Upper lobe of right lung (tissue), 1 donor: ENCODE measurements at regions not wholly inside any gene's neighbourhood (a gene's known extent, or its start where the extent isn't known, plus 50 kb on each side); places are given as distances from the start of the nearest gene placed in this dataset.

Source experiments
- ATAC-seq: fragments of 200-7000 bp; cut with Tn5 transposase; one replicate; pipeline ENCODE4 v1.9.1; 2020; ENCODE audit warnings: mild to moderate bottlenecking, moderate library complexity
- DNase-seq: peaks from one replicate; pipeline ENCODE4 v3.0.0-alpha.2; 2020
- H3K27ac ChIP-seq: fragments of 200-600 bp; one replicate; pipeline ENCODE4 v1.8.0; 2022
- H3K27me3 ChIP-seq: fragments of 200-600 bp; one replicate; pipeline ENCODE4 v1.8.0; 2022; ENCODE audit warnings: mild to moderate bottlenecking
- H3K36me3 ChIP-seq: fragments of 200-600 bp; one replicate; pipeline ENCODE4 v1.8.0; 2022
- H3K4me1 ChIP-seq: fragments of 200-600 bp; one replicate; pipeline ENCODE4 v1.8.0; 2022
- H3K4me3 ChIP-seq: fragments of 200-600 bp; one replicate; pipeline ENCODE4 v1.8.0; 2022; ENCODE audit warnings: mild to moderate bottlenecking
- H3K9me3 ChIP-seq: fragments of 200-600 bp; one replicate; pipeline ENCODE4 v1.8.0; 2022
- intact Hi-C: fragments of 100-400 bp; cut with DNase I; formaldehyde crosslinking; loops from one replicate; pipeline ENCODE4 v1.11.0; 2022
- TF ChIP-seq, protein P1 (sequence below): fragments of 200-600 bp; IDR thresholded peaks from one replicate; pipeline ENCODE4 v1.8.0; 2022; ENCODE audit warnings: antibody characterized with exemption
- donor health status: DM: no; HTN: yes; CAD: no; lungs with severe emphysema.

- ATAC-seq, result no peak
- no peak for DNase-seq
- intact Hi-C loops, result no loop called here
- Histone ChIP-seq H3K27ac (no peak overlapping the region), H3K36me3 (no peaks in the 10 kb centered on the region), H3K27me3 (no peaks in the 10 kb centered on the region), H3K4me3 (no peak overlapping the region), H3K4me1 (no peaks in the 10 kb centered on the region), H3K9me3 (no peaks in the 10 kb centered on the region)
- TF ChIP-seq, protein P1, sequence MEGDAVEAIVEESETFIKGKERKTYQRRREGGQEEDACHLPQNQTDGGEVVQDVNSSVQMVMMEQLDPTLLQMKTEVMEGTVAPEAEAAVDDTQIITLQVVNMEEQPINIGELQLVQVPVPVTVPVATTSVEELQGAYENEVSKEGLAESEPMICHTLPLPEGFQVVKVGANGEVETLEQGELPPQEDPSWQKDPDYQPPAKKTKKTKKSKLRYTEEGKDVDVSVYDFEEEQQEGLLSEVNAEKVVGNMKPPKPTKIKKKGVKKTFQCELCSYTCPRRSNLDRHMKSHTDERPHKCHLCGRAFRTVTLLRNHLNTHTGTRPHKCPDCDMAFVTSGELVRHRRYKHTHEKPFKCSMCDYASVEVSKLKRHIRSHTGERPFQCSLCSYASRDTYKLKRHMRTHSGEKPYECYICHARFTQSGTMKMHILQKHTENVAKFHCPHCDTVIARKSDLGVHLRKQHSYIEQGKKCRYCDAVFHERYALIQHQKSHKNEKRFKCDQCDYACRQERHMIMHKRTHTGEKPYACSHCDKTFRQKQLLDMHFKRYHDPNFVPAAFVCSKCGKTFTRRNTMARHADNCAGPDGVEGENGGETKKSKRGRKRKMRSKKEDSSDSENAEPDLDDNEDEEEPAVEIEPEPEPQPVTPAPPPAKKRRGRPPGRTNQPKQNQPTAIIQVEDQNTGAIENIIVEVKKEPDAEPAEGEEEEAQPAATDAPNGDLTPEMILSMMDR, result no peak
These were observed 1542.8 kb downstream of the KCNT2 start for GRCh38 chr1:195065437-195065836.

DNA sequence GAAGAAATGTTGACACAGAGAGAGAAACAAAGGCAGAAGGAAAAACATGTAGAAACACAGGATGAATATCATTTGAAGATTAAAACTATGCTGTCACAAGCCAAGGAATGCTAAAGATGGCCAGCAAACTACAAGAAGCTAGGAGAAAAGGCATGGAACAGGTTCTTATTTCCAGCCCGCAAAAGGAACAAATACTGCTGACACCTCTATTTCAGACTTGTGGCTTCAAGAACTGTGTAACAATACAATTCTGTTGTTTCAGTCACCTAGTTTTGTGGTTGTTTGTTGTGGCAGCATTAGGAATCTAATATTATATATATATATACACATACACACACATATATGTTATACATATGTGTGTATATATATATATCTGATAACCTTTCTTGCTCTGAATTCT, 1543.9 kb downstream of the KCNT2 start:
- H3K4me3 ChIP-seq, result no peak overlapping the region

DNA sequence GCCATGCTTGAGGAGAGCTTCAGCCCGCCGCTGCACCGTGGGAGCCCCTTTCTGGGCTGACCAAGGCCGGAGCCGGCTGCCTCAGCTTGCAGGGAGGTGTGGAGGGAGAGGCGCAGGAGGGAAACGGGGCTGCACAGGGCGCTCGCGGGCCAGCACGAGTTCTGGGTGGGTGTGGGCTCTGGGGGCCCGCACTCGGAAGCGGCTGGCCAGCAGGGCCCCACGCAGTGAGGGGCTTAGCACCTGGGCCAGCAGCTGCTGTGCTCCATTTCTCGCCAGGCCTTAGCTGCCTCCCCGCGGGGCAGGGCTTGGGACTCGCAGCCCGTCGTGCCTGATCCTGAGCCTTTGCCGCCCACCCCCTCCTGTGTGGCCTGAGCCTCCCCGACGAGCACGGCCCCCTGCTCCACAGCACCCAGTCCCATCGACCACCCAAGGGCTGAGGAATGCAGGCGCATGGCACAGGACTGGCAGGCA, 1554.0 kb downstream of the KCNT2 start:
- Histone ChIP-seq H3K4me1 (no peaks in the 10 kb centered on the region), H3K27me3 (no peaks in the 10 kb centered on the region), H3K36me3 (no peaks in the 10 kb centered on the region), H3K9me3 (no peaks in the 10 kb centered on the region), H3K4me3 (no peak overlapping the region), H3K27ac (no peak overlapping the region)
- DNase-seq (no peak), ATAC-seq (no peak)
- TF ChIP-seq, protein P1, result no peak
- intact Hi-C loops, result no loop called here

More for the DNA sequence above, 1543.9 kb downstream of the KCNT2 start:
- Histone ChIP-seq H3K4me1 (no peaks in the 10 kb centered on the region), H3K9me3 (no peaks in the 10 kb centered on the region), H3K27me3 (no peaks in the 10 kb centered on the region), H3K27ac (no peak overlapping the region), H3K36me3 (no peaks in the 10 kb centered on the region)
- ATAC-seq, result no peak
- no peak for DNase-seq
- intact Hi-C loops, result no loop called here
- TF ChIP-seq, protein P1, result no peak

- ATAC-seq, result no peak
- TF ChIP-seq, protein P1, result no peak
- H3K4me3 ChIP-seq, result no peak overlapping the region
- no peaks in the 10 kb centered on the region for H3K9me3 ChIP-seq
- intact Hi-C loops, result no loop called here
- H3K4me1 ChIP-seq, result no peaks in the 10 kb centered on the region
- H3K36me3 ChIP-seq, result no peaks in the 10 kb centered on the region
- DNase-seq, result no peak
- no peak overlapping the region for H3K27ac ChIP-seq
- no peaks in the 10 kb centered on the region for H3K27me3 ChIP-seq
These were observed 1554.8 kb downstream of the KCNT2 start for GRCh38 chr1:195053478-195053877.

DNA sequence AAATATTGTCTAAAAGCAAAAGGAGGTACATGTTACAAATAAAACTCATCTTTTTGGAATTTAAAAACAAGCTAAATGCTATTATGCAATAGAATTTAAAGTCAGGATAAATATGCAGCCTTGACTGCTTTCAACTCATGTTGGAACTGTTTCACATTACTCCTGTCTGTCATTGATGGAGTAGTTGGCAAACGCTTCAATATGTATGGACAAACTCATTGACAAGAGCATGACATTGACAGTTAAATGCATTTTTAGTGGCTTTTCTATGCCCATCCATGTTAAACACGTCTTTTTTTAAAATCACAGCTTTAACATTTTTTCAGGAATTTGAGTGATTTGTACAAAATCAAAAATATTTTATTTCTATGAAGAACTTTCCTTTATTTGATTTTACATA, 1560.5 kb downstream of the KCNT2 start:
- no peak overlapping the region for H3K27ac ChIP-seq
- no peaks in the 10 kb centered on the region for H3K36me3 ChIP-seq
- no peaks in the 10 kb centered on the region for H3K27me3 ChIP-seq
- H3K4me1 ChIP-seq, result no peaks in the 10 kb centered on the region
- TF ChIP-seq, protein P1, result no peak
- intact Hi-C loops, result no loop called here
- DNase-seq, result no peak
- no peak for ATAC-seq
- H3K4me3 ChIP-seq, result no peak overlapping the region
- H3K9me3 ChIP-seq, result no peaks in the 10 kb centered on the region

DNA sequence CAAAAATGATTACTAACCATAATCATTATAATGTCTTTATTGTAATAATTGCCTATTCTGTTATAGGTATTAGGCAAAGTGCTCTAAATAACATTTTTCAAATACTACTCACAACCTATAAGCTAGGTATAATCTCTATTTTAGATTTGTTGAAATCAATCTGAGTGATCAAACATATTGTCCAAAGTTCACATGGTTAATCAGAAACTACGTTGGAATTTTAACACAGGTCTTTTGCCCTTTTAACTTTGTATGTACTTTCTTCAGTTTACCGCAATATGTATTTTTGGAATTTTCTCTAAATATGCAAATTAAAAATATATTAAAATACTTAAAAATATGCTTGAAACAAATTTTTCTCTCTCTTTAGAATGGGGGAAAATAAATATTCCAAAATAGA, 1563.2 kb downstream of the KCNT2 start:
- no peak for DNase-seq
- Histone ChIP-seq H3K36me3 (no peaks in the 10 kb centered on the region), H3K4me1 (no peaks in the 10 kb centered on the region), H3K27me3 (no peaks in the 10 kb centered on the region), H3K27ac (no peak overlapping the region), H3K4me3 (no peak overlapping the region), H3K9me3 (no peaks in the 10 kb centered on the region)
- no peak for ATAC-seq
- intact Hi-C loops, result no loop called here
- TF ChIP-seq, protein P1, result no peak
